GM23338 (cell line): ENCODE measurements at regions not wholly inside any gene's neighbourhood (a gene's known extent, or its start where the extent isn't known, plus 50 kb on each side); places are given as distances from the start of the nearest gene placed in this dataset.

Experiments
- ATAC-seq: fragments of 200-7000 bp; cut with Tn5 transposase; 3 replicates; pipeline ENCODE4 v1.9.1; 2020
- DNase-seq: peaks from one replicate; pipeline ENCODE4 v3.0.0-alpha.2; 2015; ENCODE audit warnings: low spot score
- H2AFZ ChIP-seq: fragments of 200-600 bp; sonication (generic); 2 replicates; pipeline ENCODE4 v1.8.0; 2016; ENCODE audit warnings: antibody characterized with exemption, mild to moderate bottlenecking, moderate library complexity
- H3F3A ChIP-seq: fragments of 200-600 bp; sonication (generic); replicated peaks from 2 replicates; pipeline ENCODE4 v1.8.0; 2017; ENCODE audit warnings: antibody characterized with exemption, mixed run types, low read depth
- H3K27ac ChIP-seq: fragments of 200-600 bp; sonication (generic); 2 replicates; pipeline ENCODE4 v1.6.1; 2016; ENCODE audit warnings: low read depth
- H3K27me3 ChIP-seq: fragments of 200-600 bp; sonication (generic); 2 replicates; pipeline ENCODE4 v1.8.0; 2016; ENCODE audit warnings: mild to moderate bottlenecking, mixed run types, moderate library complexity; ENCODE audit not compliant: insufficient read depth
- H3K36me3 ChIP-seq: fragments of 200-600 bp; sonication (generic); 2 replicates; pipeline ENCODE4 v1.8.0; 2016; ENCODE audit warnings: mild to moderate bottlenecking; ENCODE audit not compliant: insufficient read depth
- H3K4me1 ChIP-seq: fragments of 200-600 bp; sonication (generic); 2 replicates; pipeline ENCODE4 v1.8.0; 2016; ENCODE audit warnings: mild to moderate bottlenecking, moderate library complexity; ENCODE audit not compliant: insufficient read depth
- H3K4me2 ChIP-seq: fragments of 200-600 bp; sonication (generic); 2 replicates; pipeline ENCODE4 v1.7.1; 2017; ENCODE audit warnings: mixed run types
- H3K4me3 ChIP-seq: fragments of 200-600 bp; sonication (generic); 2 replicates; pipeline ENCODE4 v1.6.1; 2016; ENCODE audit warnings: mixed run types
- H3K79me2 ChIP-seq: fragments of 200-600 bp; sonication (generic); replicated peaks from 2 replicates; pipeline ENCODE4 v1.8.0; 2017; ENCODE audit warnings: mild to moderate bottlenecking; ENCODE audit not compliant: insufficient read depth
- H3K9me2 ChIP-seq: fragments of 200-600 bp; sonication (generic); 2 replicates; pipeline ENCODE4 v1.8.0; 2017; ENCODE audit not compliant: insufficient read depth
- H4K20me1 ChIP-seq: fragments of 200-600 bp; sonication (generic); replicated peaks from 2 replicates; pipeline ENCODE4 v1.8.0; 2017; ENCODE audit warnings: mild to moderate bottlenecking; ENCODE audit not compliant: insufficient read depth
- H3K27ac Mint-ChIP-seq: 2 replicates; pipeline ENCODE4 v1.8.0; 2020; ENCODE audit warnings: inconsistent platforms, mild to moderate bottlenecking, moderate library complexity, mixed read lengths
- H3K27me3 Mint-ChIP-seq: 3 replicates; pipeline ENCODE4 v1.8.0; 2022; ENCODE audit warnings: low read depth, mild to moderate bottlenecking, moderate library complexity, mixed read lengths, inconsistent platforms; ENCODE audit not compliant: insufficient read depth, poor library complexity
- H3K36me3 Mint-ChIP-seq: 3 replicates; pipeline ENCODE4 v1.8.0; 2021; ENCODE audit warnings: low read depth, mild to moderate bottlenecking, inconsistent platforms, moderate library complexity, mixed read lengths
- H3K4me1 Mint-ChIP-seq: 3 replicates; pipeline ENCODE4 v1.8.0; 2020; ENCODE audit warnings: mild to moderate bottlenecking, inconsistent platforms, mixed read lengths
- H3K4me3 Mint-ChIP-seq: 3 replicates; pipeline ENCODE4 v1.8.0; 2021; ENCODE audit warnings: moderate library complexity, mild to moderate bottlenecking, inconsistent platforms, mixed read lengths
- H3K9me3 Mint-ChIP-seq: 3 replicates; pipeline ENCODE4 v1.8.0; 2020; ENCODE audit warnings: moderate library complexity, mild to moderate bottlenecking, inconsistent platforms, mixed read lengths
- EZH2phosphoT487 ChIP-seq: fragments of 200-600 bp; sonication (generic); IDR thresholded peaks from one replicate; pipeline ENCODE4 v1.8.1; 2018; ENCODE audit warnings: antibody characterized with exemption; ENCODE audit not compliant: unreplicated experiment
- NANOG ChIP-seq: IDR thresholded peaks from 2 replicates; pipeline ENCODE4 v1.6.1; 2016; ENCODE audit warnings: antibody characterized with exemption, borderline replicate concordance
- POLR2AphosphoS5 ChIP-seq: IDR thresholded peaks from 2 replicates; pipeline ENCODE4 v1.6.1; 2016; ENCODE audit warnings: antibody characterized with exemption, low read depth
- ZNF114 ChIP-seq: fragments of 250-450 bp; sonication (Bioruptor Pico); IDR thresholded peaks from 2 replicates; pipeline ENCODE4 v1.5.0; 2020; ENCODE audit warnings: mild to moderate bottlenecking, moderate library complexity
- TF ChIP-seq, protein P1 (sequence below): fragments of 250-450 bp; sonication (Bioruptor Pico); IDR thresholded peaks from 2 replicates; pipeline ENCODE4 v1.5.0; 2020; ENCODE audit warnings: mild to moderate bottlenecking, moderate library complexity
- TF ChIP-seq, protein P2 (sequence below), 2 experiments: fragments of 200-600 bp in 1 of 2; sonication (generic) in 1 of 2; conservative IDR thresholded peaks; 2 replicates each; pipeline versions ENCODE4 v1.5.1 to v1.6.1; 2016 to 2017; ENCODE audit warnings: antibody characterized with exemption in 2 of 2, low read depth in 2 of 2, mild to moderate bottlenecking in 2 of 2, moderate library complexity in 1 of 2
- TF ChIP-seq, protein P3 (sequence below): IDR thresholded peaks from 2 replicates; pipeline ENCODE4 v1.6.1; 2016; ENCODE audit warnings: antibody characterized with exemption

DNA sequence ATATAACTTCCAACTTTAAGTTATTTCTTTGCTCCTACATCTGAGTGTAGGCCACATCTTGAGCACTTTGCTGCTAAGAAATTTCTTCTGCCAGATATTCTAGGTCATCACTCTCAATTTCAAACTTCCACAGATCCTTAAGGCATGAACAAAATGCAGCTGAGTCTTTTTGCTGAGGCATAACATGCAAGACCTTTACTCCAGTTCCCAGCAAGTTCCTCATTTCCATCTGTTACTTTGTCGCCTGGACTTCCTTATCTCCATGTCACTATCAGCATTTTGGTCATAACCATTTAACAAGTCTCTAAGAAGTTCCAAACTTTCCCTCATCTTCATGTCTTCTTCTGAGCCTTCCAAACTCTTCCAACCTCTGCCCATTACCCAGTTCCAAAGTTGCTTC lies 1077.3 kb upstream of the TMEFF2 start (continued):
- TF ChIP-seq, protein P1, sequence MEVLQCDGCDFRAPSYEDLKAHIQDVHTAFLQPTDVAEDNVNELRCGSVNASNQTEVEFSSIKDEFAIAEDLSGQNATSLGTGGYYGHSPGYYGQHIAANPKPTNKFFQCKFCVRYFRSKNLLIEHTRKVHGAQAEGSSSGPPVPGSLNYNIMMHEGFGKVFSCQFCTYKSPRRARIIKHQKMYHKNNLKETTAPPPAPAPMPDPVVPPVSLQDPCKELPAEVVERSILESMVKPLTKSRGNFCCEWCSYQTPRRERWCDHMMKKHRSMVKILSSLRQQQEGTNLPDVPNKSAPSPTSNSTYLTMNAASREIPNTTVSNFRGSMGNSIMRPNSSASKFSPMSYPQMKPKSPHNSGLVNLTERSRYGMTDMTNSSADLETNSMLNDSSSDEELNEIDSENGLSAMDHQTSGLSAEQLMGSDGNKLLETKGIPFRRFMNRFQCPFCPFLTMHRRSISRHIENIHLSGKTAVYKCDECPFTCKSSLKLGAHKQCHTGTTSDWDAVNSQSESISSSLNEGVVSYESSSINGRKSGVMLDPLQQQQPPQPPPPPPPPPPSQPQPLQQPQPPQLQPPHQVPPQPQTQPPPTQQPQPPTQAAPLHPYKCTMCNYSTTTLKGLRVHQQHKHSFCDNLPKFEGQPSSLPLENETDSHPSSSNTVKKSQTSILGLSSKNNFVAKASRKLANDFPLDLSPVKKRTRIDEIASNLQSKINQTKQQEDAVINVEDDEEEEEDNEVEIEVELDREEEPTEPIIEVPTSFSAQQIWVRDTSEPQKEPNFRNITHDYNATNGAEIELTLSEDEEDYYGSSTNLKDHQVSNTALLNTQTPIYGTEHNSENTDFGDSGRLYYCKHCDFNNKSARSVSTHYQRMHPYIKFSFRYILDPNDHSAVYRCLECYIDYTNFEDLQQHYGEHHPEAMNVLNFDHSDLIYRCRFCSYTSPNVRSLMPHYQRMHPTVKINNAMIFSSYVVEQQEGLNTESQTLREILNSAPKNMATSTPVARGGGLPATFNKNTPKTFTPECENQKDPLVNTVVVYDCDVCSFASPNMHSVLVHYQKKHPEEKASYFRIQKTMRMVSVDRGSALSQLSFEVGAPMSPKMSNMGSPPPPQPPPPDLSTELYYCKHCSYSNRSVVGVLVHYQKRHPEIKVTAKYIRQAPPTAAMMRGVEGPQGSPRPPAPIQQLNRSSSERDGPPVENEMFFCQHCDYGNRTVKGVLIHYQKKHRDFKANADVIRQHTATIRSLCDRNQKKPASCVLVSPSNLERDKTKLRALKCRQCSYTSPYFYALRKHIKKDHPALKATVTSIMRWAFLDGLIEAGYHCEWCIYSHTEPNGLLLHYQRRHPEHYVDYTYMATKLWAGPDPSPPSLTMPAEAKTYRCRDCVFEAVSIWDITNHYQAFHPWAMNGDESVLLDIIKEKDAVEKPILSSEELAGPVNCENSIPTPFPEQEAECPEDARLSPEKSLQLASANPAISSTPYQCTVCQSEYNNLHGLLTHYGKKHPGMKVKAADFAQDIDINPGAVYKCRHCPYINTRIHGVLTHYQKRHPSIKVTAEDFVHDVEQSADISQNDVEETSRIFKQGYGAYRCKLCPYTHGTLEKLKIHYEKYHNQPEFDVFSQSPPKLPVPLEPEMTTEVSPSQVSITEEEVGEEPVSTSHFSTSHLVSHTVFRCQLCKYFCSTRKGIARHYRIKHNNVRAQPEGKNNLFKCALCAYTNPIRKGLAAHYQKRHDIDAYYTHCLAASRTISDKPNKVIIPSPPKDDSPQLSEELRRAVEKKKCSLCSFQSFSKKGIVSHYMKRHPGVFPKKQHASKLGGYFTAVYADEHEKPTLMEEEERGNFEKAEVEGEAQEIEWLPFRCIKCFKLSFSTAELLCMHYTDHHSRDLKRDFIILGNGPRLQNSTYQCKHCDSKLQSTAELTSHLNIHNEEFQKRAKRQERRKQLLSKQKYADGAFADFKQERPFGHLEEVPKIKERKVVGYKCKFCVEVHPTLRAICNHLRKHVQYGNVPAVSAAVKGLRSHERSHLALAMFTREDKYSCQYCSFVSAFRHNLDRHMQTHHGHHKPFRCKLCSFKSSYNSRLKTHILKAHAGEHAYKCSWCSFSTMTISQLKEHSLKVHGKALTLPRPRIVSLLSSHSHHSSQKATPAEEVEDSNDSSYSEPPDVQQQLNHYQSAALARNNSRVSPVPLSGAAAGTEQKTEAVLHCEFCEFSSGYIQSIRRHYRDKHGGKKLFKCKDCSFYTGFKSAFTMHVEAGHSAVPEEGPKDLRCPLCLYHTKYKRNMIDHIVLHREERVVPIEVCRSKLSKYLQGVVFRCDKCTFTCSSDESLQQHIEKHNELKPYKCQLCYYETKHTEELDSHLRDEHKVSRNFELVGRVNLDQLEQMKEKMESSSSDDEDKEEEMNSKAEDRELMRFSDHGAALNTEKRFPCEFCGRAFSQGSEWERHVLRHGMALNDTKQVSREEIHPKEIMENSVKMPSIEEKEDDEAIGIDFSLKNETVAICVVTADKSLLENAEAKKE (CRISPR knock-in tag): no peak
- TF ChIP-seq NANOG: no peak

DNA sequence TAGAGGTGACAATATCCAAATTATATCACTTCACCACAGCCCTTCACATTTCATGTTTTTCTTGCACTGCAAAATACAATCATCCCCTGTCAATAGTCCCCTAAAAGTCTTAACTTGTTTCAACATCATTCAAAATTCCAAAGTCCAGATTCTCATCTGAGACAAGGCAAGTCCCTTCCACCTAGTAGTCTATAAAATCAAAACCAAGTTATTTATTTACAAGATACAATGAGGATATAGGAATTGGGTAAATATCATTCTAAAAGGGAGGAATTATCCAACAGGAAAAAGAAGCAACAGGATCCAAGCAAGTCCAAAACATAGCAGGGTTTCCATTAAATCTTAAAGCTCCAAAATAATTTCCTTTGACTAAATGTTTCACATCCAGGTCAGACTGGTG lies 1076.1 kb upstream of the TMEFF2 start:
- Histone ChIP-seq H2AFZ (no peak overlapping the region), H4K20me1 (no peaks in the 10 kb centered on the region), H3K79me2 (no peaks in the 10 kb centered on the region), H3K27ac (no peak overlapping the region), H3K27me3 (no peaks in the 10 kb centered on the region), H3K9me2 (peaks cover 5% of the 10 kb centered on the region; the same call in 1 of the 2 replicates), H3K4me3 (no peak overlapping the region), H3K4me1 (no peaks in the 10 kb centered on the region), H3K4me2 (no peak overlapping the region), H3K36me3 (no peaks in the 10 kb centered on the region), H3F3A (no peaks in the 10 kb centered on the region)
- Mint-ChIP-seq H3K27ac (no peak overlapping the region), H3K27me3 (no peaks in the 10 kb centered on the region), H3K4me1 (no peaks in the 10 kb centered on the region), H3K4me3 (no peak overlapping the region), H3K9me3 (no peaks in the 10 kb centered on the region; the same call in 2 of the 3 replicates), H3K36me3 (no peaks in the 10 kb centered on the region)
- DNase-seq (no peak), ATAC-seq (no peak)
- TF ChIP-seq EZH2phosphoT487: no peak
- TF ChIP-seq, protein P2, sequence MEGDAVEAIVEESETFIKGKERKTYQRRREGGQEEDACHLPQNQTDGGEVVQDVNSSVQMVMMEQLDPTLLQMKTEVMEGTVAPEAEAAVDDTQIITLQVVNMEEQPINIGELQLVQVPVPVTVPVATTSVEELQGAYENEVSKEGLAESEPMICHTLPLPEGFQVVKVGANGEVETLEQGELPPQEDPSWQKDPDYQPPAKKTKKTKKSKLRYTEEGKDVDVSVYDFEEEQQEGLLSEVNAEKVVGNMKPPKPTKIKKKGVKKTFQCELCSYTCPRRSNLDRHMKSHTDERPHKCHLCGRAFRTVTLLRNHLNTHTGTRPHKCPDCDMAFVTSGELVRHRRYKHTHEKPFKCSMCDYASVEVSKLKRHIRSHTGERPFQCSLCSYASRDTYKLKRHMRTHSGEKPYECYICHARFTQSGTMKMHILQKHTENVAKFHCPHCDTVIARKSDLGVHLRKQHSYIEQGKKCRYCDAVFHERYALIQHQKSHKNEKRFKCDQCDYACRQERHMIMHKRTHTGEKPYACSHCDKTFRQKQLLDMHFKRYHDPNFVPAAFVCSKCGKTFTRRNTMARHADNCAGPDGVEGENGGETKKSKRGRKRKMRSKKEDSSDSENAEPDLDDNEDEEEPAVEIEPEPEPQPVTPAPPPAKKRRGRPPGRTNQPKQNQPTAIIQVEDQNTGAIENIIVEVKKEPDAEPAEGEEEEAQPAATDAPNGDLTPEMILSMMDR (conservative IDR thresholded peaks at IDR 0.05; ENCODE audit: low read depth in 2 of 2): no peak
- TF ChIP-seq NANOG: no peak
- no peak for TF ChIP-seq POLR2AphosphoS5
- TF ChIP-seq, protein P1 (CRISPR knock-in tag): no peak
- TF ChIP-seq, protein P3, sequence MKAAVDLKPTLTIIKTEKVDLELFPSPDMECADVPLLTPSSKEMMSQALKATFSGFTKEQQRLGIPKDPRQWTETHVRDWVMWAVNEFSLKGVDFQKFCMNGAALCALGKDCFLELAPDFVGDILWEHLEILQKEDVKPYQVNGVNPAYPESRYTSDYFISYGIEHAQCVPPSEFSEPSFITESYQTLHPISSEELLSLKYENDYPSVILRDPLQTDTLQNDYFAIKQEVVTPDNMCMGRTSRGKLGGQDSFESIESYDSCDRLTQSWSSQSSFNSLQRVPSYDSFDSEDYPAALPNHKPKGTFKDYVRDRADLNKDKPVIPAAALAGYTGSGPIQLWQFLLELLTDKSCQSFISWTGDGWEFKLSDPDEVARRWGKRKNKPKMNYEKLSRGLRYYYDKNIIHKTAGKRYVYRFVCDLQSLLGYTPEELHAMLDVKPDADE: no peak
- no peak for TF ChIP-seq ZNF114 (CRISPR knock-in tag)
